NCI-H146 treated with DMSO at 0.1 percent for 48 hours (cell line): ENCODE measurements at regions not wholly inside any gene's neighbourhood (a gene's known extent, or its start where the extent isn't known, plus 50 kb on each side); places are given as distances from the start of the nearest gene placed in this dataset.

ENCODE experiments used
- DNase-seq: peaks from one replicate; lab custom pipeline; 2025; ENCODE audit not compliant: unreplicated experiment; lab: John Stamatoyannopoulos, UW

DNA sequence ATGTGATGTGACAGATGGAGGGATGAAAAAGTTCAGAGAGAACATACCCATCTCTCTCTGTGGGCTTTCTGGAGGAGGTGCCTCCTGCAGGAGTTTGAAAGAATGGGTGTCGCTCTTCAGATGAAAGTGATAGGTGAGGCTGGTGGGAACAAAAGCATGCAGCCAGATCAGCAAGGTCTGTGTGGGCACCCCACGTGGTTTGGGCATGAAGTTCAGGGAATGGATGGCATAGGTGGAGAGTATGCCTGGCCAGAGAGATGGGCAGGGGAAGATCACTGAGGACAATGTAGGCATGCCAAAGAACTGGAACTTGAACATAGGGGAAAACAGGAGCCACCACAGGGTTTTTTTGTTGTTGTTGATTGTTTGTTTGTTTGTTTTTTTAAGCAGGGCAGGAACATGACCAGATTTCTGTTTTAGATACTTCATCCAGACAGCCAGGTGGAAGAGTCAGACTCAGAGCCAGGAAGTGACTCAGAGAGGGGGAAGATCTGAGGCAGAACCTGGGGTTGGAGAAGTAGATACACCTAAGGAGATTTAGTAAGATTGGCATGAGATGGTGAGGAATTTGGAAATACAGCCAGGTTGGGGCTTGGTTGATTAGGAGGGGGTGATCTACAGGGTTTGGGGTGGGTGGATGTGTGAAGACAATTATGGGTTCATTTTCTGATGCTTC, 64.8 kb upstream of the CLSTN2 start:
- DNase-seq, result no peak

DNA sequence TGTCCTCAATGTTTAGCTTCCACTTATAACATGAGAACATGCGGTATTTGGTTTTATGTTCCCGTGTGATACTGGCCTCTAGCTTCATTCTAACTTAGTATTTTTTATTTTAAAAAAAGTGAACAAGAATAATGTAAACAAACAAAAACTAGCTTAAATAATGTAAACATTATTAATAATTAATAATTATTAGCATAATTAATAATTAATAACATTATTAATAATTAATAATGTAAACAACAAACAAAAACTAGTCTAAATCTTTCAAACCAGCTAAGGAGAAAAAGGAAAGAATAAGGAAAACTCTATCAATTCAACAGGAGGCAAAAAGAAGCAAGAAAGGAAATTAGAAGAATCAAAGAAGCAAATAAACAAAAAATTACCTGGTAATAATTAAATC, 66.2 kb upstream of the CLSTN2 start:
- DNase-seq, result no peak

DNA sequence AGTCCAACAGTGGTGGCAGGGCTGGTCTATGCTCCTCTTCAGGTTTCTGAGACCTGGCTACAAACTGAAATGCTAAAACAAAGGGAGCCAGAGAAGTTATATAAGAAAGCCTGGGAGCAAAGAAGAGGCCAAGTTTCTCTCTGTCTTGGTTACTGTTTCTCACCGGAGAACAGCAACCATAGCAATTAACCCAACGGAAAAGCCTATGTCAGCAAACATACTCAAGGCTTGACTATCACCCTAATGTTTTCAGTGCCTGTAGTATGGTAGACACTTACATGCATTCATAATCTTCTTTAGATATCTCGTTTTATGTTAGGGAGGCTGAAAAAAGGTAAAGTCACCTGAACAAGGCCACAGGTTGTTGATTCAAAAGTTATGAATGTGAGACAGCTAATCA, 86.3 kb upstream of the CLSTN2 start:
- DNase-seq, result no peak

DNA sequence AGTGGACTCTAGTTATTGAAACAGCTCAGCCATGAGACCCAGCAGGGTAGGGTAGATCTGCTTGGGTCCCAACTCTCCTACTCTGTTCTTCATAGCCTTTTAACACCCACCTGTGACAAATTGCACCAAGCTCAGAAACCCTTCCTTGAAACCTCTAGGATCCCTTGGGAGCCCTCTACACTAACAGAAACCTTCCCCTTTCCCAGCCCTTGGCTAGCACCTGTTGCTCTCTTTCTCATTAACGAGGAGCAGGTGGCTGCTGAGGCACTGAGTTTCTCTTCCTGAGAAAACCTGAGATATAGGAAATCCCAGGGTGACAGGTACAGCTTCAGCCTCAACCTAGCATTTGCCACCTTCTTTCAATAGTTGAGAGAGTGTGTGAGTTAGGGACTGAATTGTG, 88.3 kb upstream of the CLSTN2 start:
- no peak for DNase-seq

- no peak for DNase-seq
Observed at GRCh38 chr3:139839659-139840058, 95.3 kb upstream of the CLSTN2 start.

DNA sequence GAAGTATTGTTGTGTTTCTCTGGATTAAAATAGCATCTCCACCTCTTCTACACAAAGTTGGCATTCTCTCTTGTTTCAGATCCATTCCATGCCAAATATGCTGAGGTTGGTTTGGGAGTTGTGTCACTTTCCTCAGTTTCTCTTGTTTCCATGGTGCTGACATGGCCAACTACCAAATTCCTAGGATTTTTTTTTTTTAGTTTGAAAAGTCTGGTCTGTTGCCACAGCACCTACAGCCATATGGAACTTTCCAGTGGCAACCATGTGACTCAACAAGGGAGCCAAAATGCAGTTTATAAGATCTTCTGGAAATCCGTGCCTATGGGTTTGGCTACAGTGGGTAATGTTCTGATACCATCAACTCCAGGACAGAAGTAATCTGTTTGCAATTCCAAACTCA, 96.0 kb upstream of the CLSTN2 start:
- DNase-seq, result no peak

- DNase-seq, result no peak
Observed at GRCh38 chr3:139838269-139838957, 96.6 kb upstream of the CLSTN2 start.

DNA sequence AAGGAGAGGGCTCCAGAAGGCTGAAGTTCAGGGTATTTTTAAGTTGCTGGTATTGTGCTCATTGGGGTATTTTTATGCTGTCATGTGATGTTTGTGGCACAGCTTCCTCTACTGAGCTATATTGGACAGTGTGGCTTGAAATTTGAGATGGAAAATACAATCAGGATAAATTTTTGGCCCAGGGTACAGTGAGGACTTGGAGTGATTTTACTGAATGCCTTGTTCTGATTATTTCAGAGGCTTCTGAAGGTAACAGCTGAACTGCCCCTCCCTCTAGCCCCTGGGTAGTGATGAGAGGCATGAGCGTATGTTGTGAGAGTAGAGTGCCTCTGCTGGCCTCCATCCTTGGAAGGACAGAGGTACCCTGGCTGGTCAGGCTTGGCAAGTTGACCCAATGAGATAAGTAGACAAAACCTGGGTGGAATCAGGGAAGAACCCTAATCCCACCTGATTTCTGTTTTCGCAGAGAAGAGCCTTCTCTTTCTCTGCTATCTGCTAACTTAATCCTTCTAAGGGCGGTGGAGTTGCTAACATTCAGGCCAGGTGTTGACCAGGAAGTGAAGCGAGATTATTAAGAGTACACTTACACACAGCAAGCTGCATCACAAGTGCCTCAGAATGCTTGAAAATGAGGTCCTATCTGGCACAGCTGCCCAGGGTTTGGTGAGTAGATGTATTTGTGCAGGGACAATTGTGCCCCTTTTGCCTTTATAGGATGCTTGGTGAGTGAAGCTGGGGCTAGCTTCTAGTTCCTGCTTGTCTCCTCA, 98.1 kb upstream of the CLSTN2 start:
- no peak for DNase-seq

DNA sequence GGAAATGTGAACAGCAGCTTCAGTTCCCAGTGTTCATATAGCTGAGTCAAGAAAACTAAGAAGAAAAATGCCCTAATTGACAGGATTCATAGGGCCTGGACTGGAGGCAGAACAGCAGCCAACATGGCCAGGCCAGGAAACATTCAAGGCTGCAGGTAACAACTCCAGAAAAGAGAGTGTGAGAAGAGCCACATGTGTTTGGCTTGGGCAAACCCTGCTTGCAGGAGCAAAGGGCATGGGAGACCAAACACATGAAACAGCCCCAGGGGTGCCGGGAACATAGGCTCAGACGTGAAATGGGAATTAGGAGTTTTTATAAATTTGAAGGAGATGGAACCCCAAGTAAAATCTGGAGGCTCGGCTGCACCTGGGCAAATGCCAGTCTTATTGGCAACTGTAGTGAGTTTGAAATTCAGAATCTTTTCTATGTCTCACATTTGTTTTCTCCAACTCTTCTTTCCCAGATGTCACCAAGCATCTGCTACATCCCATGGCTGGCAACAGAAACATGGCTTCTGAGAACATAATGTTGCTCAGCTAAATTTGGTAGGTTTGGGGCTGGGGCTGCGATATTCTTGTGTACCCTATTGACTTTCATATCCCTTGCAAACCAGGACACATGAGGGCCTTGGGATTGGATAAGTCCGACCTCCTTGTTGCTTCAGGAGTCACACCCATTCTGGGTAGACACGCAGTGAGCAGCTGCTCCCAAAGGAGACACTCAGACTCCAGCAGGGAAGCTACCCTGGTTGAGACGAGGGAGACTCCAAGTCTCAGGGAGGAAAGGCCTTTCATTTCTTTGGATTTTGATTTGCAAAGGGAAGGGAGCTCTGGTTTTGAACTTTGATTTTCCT, 98.9 kb upstream of the CLSTN2 start:
- no peak for DNase-seq

DNA sequence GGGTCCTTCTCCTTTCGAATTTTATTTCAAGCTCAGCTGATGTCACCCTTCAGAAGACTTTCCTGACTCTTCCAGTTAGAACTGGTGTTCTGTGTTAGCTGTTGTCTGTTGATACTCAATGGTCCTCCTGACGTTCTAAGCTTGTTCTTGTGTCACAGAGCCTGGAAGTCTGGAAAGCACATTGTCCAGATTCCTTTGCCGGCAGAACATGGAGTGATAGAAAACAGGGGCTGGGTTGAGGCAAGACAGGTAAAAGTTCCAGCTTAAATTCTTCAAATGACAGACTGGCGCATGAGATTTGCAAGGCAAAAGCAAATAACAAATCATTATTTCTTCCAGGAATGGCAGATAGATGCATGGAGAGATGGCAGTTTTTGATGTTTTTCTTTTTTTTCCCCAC, 102.0 kb upstream of the CLSTN2 start:
- DNase-seq, result no peak

DNA sequence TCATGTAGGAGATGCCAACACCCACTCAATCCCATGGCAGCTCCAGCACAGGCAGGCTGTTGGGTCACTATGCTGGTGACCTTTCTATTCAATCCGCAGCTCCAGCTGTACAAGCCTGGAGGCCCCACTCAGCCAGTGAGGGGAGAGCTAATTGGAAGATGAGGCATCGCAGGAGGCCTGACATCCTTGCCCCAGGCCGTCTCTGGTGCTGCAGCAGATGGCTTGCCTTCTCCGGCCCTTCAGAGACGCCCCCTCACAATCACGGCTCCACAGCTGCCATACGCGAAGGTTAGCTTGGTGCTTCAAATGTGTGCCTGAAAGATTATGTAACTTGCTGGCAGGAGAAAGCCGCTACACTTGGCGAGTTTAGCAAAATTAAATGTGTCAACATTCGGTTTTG, 104.2 kb upstream of the CLSTN2 start:
- DNase-seq, result peak; percentile 96

DNA sequence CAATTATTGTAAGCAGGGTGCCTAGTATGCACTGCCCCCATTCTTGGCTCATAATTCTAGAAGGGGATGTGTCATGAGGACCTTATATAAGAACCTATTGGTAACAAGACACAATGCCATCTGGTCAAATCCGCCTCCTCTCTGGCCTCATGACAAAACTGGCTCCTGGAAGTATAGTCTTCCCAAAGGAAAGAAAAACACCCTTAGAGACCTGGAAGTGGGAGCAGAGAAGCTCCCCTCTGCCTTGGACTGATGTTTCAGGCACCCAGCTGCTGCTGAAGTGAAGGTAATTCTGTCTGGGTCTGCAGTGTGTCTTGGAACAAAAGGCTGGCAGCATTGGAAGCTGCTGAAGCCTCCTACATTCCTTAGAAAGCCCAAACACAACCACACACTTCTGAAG, 107.2 kb upstream of the CLSTN2 start:
- DNase-seq, result no peak

DNA sequence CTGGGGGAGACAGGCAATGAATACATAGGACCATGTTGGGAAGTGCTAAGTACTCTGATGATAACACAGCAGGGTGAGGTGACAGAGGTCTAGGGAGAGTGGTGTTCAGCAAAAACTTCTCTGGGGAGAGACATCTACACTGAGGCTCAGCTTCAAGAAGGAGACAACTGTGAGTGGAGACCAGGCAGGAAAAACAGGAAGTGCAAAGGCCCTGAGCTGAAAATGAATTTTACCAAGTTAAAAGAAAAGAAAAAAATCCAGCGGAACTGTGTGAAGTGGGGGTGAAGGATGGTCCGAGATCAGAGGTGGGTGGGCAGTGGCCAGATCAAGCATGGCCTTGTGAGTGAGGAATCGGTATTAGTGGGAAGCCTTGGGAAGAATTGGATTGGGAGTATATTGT, 110.1 kb upstream of the CLSTN2 start:
- DNase-seq, result no peak

DNA sequence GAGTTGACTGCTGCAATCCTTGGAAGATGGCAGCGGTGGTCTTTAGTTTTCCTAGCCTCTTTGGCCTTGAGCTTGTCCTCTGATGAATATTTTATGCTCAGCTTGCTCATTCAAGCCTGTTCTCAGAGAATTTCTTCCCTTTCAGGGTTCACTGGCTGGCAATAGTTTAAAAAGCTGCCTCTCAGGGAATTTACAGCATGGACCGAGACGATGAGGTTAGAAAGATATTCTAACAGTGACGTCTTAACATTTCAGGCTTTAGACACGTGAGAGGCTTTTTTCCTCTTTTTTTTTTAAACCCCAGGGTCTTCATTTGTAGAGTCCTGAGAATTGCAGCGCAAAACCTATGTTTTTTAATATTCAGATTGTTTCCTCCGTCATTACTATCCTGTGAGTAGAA, 120.3 kb upstream of the CLSTN2 start:
- no peak for DNase-seq

- DNase-seq, result no peak
Observed at GRCh38 chr3:139811331-139811730, 123.7 kb upstream of the CLSTN2 start.

DNA sequence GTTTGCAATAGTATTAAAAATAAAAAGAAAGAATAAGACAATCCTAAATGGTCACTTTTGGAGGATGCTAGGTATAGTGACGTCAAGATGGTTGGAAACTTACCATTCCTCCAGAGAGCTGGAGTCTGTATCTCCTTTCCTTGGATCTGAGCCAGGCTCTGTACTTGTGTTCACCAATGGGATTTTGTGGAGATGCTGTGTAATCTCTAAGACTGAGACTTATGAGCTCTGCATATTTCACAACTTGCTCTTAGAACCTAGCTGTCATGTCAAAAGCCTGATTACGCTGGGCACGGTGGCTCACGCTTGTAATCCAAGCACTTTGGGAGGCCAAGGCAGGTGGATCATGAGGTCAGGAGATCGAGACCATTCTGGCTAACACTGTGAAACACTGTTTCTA, 126.8 kb upstream of the CLSTN2 start:
- DNase-seq, result no peak

- no peak for DNase-seq
Observed at GRCh38 chr3:139803294-139803693, 125.5 kb upstream of the NMNAT3 start.

- DNase-seq, result no peak
Observed at GRCh38 chr3:139797724-139798343, 120.1 kb upstream of the NMNAT3 start.

- DNase-seq, result no peak
Observed at GRCh38 chr3:139794469-139795265, 116.9 kb upstream of the NMNAT3 start.

DNA sequence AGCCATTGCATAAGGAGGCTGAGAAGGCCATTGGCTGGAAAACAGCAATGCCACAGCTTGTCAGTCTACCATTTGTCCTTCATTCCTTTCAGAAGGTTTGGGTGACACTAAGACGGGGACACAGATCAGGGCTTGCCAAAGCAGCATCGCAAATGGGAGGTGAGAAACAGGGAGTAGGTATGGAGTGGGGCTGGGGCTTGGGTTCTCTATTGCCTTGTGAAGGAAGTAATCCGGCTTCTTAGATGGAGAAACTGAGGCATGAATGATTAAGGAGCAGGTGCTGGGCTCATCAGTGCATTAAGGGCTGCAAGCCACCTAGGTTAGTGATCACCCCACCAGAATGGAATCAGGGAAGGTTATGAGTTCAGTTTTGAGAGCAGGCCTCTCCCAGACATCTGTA, 115.6 kb upstream of the NMNAT3 start:
- DNase-seq, result no peak
